ENCODE measurements at regions not wholly inside any gene's neighbourhood (a gene's known extent, or its start where the extent isn't known, plus 50 kb on each side); places are given as distances from the start of the nearest gene placed in this dataset.

- TF ChIP-seq EZH2 (conservative IDR thresholded peaks at IDR 0.05; ENCODE audit: low read depth, low read length) = no peak
- TF ChIP-seq ZNF446 (CRISPR knock-in tag; IDR thresholded peaks at IDR 0.05) = no peak
- TF ChIP-seq SETDB1 (CRISPR knock-in tag; IDR thresholded peaks at IDR 0.05; ENCODE audit: borderline replicate concordance) = no peak
- no peak for TF ChIP-seq NCOR1 (IDR thresholded peaks at IDR 0.05; ENCODE audit: borderline replicate concordance, low read length)
- no peak for TF ChIP-seq PAWR (CRISPR knock-in tag; IDR thresholded peaks at IDR 0.05; ENCODE audit: borderline replicate concordance)
- TF ChIP-seq ATF3 (CRISPR knock-in tag; IDR thresholded peaks at IDR 0.05) = no peak
- TF ChIP-seq SRSF9 (IDR thresholded peaks at IDR 0.05; ENCODE audit: borderline replicate concordance, insufficient read depth, low read depth, low read length, poor library complexity, severe bottlenecking) = no peak
- TF ChIP-seq BHLHE40 (IDR thresholded peaks at IDR 0.05; ENCODE audit: low read length) = no peak
Observed at GRCh38 chr9:102844716-102845115, 150.4 kb upstream of the CYLC2 start.

Measured in HepG2 (cell line).